ENCODE measurements at regions not wholly inside any gene's neighbourhood (a gene's known extent, or its start where the extent isn't known, plus 50 kb on each side); places are given as distances from the start of the nearest gene placed in this dataset.
A peak's percentile ranks its signal among the peaks of the same experiment; 100 is the strongest.

DNA sequence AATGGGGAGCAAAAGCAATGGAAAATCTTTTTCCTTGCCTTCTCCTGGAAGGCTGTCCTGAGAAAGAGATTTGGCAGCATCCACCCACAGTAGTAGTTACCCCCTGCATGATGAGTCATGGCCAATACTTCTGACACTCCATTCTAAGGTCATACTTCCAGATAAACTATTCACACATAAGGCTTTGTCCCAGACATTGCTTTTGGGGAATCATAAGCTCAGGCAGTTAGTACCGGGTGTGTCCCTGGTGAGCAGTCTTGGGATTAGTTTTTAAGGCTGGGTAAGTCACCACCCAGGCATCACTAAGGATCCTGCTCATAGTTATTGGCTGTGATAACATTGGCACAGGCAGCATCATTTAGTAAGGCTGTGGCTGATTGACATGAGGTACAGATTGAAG is 160.6 kb upstream of the GGTLC1 start:
- Mint-ChIP-seq H3K4me3 (ENCODE audit: unreplicated experiment) (no peak overlapping the region), H3K4me1 (ENCODE audit: low read depth, unreplicated experiment) (peaks cover 21% of the 10 kb centered on the region), H3K36me3 (ENCODE audit: low read depth, unreplicated experiment) (no peaks in the 10 kb centered on the region), H3K27ac (ENCODE audit: unreplicated experiment) (no peak overlapping the region), H3K9me3 (ENCODE audit: unreplicated experiment) (peaks cover 9% of the 10 kb centered on the region), H3K27me3 (ENCODE audit: low read depth, unreplicated experiment) (peaks cover 36% of the 10 kb centered on the region)
- no peak overlapping the region for H3K4me3 ChIP-seq (ENCODE audit: insufficient read depth, low read depth, low read length)
- TF ChIP-seq, protein P1, sequence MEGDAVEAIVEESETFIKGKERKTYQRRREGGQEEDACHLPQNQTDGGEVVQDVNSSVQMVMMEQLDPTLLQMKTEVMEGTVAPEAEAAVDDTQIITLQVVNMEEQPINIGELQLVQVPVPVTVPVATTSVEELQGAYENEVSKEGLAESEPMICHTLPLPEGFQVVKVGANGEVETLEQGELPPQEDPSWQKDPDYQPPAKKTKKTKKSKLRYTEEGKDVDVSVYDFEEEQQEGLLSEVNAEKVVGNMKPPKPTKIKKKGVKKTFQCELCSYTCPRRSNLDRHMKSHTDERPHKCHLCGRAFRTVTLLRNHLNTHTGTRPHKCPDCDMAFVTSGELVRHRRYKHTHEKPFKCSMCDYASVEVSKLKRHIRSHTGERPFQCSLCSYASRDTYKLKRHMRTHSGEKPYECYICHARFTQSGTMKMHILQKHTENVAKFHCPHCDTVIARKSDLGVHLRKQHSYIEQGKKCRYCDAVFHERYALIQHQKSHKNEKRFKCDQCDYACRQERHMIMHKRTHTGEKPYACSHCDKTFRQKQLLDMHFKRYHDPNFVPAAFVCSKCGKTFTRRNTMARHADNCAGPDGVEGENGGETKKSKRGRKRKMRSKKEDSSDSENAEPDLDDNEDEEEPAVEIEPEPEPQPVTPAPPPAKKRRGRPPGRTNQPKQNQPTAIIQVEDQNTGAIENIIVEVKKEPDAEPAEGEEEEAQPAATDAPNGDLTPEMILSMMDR (IDR thresholded peaks at IDR 0.05; ENCODE audit: insufficient read depth, low read depth, low read length), result no peak
- no peak for TF ChIP-seq EZH2 (IDR thresholded peaks at IDR 0.05; ENCODE audit: insufficient read depth, low read length)
- H3K4me1 ChIP-seq (ENCODE audit: insufficient read depth, low read length), result peaks cover 4% of the 10 kb centered on the region
- H3K36me3 ChIP-seq (ENCODE audit: insufficient read depth, low read length), result no peaks in the 10 kb centered on the region
- FAIRE-seq (no peak), DNase-seq (ENCODE audit: low read depth) (no peak)
- no peak overlapping the region for H2AFZ ChIP-seq (ENCODE audit: low read depth, low read length)
- H3K27me3 ChIP-seq (ENCODE audit: insufficient read depth, low read length), result no peaks in the 10 kb centered on the region
- no peak overlapping the region for H3K4me2 ChIP-seq (ENCODE audit: low read length)
- no peak overlapping the region for H3K9ac ChIP-seq (ENCODE audit: low read length)
- H3K27ac ChIP-seq (ENCODE audit: low read depth, low read length), result no peak overlapping the region
- H3K79me2 ChIP-seq (ENCODE audit: insufficient read depth, low read length), result no peaks in the 10 kb centered on the region
- H3K9me3 ChIP-seq (ENCODE audit: insufficient read depth, low read depth, low read length), result no peaks in the 10 kb centered on the region
- no peaks in the 10 kb centered on the region for H4K20me1 ChIP-seq (ENCODE audit: insufficient read depth, low read length)

DNA sequence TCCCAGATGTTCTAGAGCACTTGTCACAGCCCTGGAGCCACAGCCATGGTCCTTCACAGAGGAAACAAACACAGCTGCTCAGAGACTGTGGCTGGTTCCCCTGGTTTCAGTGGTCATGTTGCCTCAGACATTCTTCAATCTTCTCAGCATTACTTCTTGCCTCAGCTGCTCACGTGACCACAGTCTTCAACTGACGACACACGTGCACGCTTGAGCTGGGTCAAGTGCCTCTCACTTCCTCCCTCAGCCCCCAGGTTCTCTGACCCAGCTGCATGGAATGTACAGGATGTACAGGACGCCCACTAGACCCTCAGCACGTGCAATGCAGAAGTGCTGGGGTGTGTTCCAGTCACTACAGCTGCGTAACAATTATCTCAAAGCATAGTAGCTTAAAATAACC is 159.8 kb upstream of the GGTLC1 start:
- no peak overlapping the region for H2AFZ ChIP-seq (ENCODE audit: low read depth, low read length)
- no peaks in the 10 kb centered on the region for H3K27me3 ChIP-seq (ENCODE audit: insufficient read depth, low read length)
- Mint-ChIP-seq H3K27me3 (ENCODE audit: low read depth, unreplicated experiment) (peaks cover 32% of the 10 kb centered on the region), H3K9me3 (ENCODE audit: unreplicated experiment) (peaks cover 9% of the 10 kb centered on the region), H3K4me1 (ENCODE audit: low read depth, unreplicated experiment) (peaks cover 21% of the 10 kb centered on the region), H3K4me3 (ENCODE audit: unreplicated experiment) (peak overlapping the region; percentile 57), H3K27ac (ENCODE audit: unreplicated experiment) (peak overlapping the region; percentile 72), H3K36me3 (ENCODE audit: low read depth, unreplicated experiment) (no peaks in the 10 kb centered on the region)
- H3K79me2 ChIP-seq (ENCODE audit: insufficient read depth, low read length), result no peaks in the 10 kb centered on the region
- H3K36me3 ChIP-seq (ENCODE audit: insufficient read depth, low read length), result no peaks in the 10 kb centered on the region
- FAIRE-seq (no peak), DNase-seq (ENCODE audit: low read depth) (no peak)
- H3K27ac ChIP-seq (ENCODE audit: low read depth, low read length), result no peak overlapping the region
- H3K4me2 ChIP-seq (ENCODE audit: low read length), result no peak overlapping the region
- TF ChIP-seq, protein P1 (IDR thresholded peaks at IDR 0.05; ENCODE audit: insufficient read depth, low read depth, low read length), result no peak
- no peak for TF ChIP-seq EZH2 (IDR thresholded peaks at IDR 0.05; ENCODE audit: insufficient read depth, low read length)
- H3K4me1 ChIP-seq (ENCODE audit: insufficient read depth, low read length), result peaks cover 4% of the 10 kb centered on the region
- no peak overlapping the region for H3K4me3 ChIP-seq (ENCODE audit: insufficient read depth, low read depth, low read length)
- no peaks in the 10 kb centered on the region for H4K20me1 ChIP-seq (ENCODE audit: insufficient read depth, low read length)
- no peaks in the 10 kb centered on the region for H3K9me3 ChIP-seq (ENCODE audit: insufficient read depth, low read depth, low read length)
- no peak overlapping the region for H3K9ac ChIP-seq (ENCODE audit: low read length)

DNA sequence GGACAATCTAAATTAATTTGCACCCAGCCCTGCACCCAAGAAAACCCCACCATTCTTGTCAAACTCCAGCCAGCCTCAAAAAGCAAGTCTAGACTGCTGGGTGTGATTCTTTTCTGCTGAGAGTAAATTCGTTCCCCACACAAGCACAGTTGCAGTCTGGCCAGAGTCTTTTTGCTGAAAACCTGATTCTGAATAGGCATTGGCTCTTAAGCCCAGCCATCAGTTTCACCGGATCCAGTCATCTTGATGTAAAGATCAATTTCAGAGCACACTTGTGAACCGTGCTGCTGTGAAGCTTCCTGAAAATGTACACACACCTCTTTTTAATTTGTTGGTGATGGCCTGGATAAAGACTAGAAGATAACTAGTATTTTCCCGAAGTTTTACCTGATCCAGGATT is 159.4 kb upstream of the GGTLC1 start:
- Mint-ChIP-seq H3K9me3 (ENCODE audit: unreplicated experiment) (peaks cover 9% of the 10 kb centered on the region), H3K4me1 (ENCODE audit: low read depth, unreplicated experiment) (peaks cover 21% of the 10 kb centered on the region), H3K27me3 (ENCODE audit: low read depth, unreplicated experiment) (peaks cover 29% of the 10 kb centered on the region), H3K4me3 (ENCODE audit: unreplicated experiment) (no peak overlapping the region), H3K36me3 (ENCODE audit: low read depth, unreplicated experiment) (no peaks in the 10 kb centered on the region), H3K27ac (ENCODE audit: unreplicated experiment) (peak overlapping the region; percentile 72)
- TF ChIP-seq, protein P1 (IDR thresholded peaks at IDR 0.05; ENCODE audit: insufficient read depth, low read depth, low read length), result no peak
- no peak for TF ChIP-seq EZH2 (IDR thresholded peaks at IDR 0.05; ENCODE audit: insufficient read depth, low read length)
- H3K4me1 ChIP-seq (ENCODE audit: insufficient read depth, low read length), result peaks cover 4% of the 10 kb centered on the region
- no peaks in the 10 kb centered on the region for H3K36me3 ChIP-seq (ENCODE audit: insufficient read depth, low read length)
- no peak overlapping the region for H3K9ac ChIP-seq (ENCODE audit: low read length)
- no peaks in the 10 kb centered on the region for H4K20me1 ChIP-seq (ENCODE audit: insufficient read depth, low read length)
- FAIRE-seq (no peak), DNase-seq (ENCODE audit: low read depth) (no peak)
- H3K79me2 ChIP-seq (ENCODE audit: insufficient read depth, low read length), result no peaks in the 10 kb centered on the region
- no peaks in the 10 kb centered on the region for H3K27me3 ChIP-seq (ENCODE audit: insufficient read depth, low read length)
- H3K4me2 ChIP-seq (ENCODE audit: low read length), result no peak overlapping the region
- H3K27ac ChIP-seq (ENCODE audit: low read depth, low read length), result no peak overlapping the region
- H3K4me3 ChIP-seq (ENCODE audit: insufficient read depth, low read depth, low read length), result no peak overlapping the region
- H3K9me3 ChIP-seq (ENCODE audit: insufficient read depth, low read depth, low read length), result no peaks in the 10 kb centered on the region
- H2AFZ ChIP-seq (ENCODE audit: low read depth, low read length), result no peak overlapping the region
